ENCODE measurements at regions not wholly inside any gene's neighbourhood (a gene's known extent, or its start where the extent isn't known, plus 50 kb on each side); places are given as distances from the start of the nearest gene placed in this dataset.

DNA sequence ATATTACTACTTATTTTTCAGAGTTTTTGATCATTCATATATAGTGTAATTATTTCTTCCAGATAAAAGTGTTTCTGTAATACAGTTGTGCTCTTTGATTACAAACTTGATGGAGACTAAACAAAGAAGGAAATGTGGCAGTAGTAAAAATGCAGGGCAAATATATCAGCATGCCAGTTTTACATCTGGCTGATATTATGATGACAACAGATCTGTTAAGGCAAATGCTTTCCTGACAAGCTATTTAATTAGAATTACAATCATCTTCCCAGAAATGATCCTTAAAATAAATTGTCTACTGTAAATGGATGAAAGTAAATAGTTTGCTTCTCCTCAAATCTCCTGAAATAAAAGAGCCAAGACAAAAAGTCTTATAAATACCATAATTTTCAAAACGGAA, 1659.8 kb downstream of the BRINP3 start:
- TF ChIP-seq CEBPB (IDR thresholded peaks at IDR 0.05) (no peak), FOXM1 (IDR thresholded peaks at IDR 0.05; ENCODE audit: borderline replicate concordance, low read depth) (no peak), EP300 (IDR thresholded peaks at IDR 0.05; ENCODE audit: borderline replicate concordance) (no peak), EGR1 (IDR thresholded peaks at IDR 0.05) (no peak), ZBTB7A (IDR thresholded peaks at IDR 0.05; ENCODE audit: low read depth) (no peak), TAF1 (IDR thresholded peaks at IDR 0.05; ENCODE audit: low read depth) (no peak), TEAD4 (IDR thresholded peaks at IDR 0.05) (no peak), RAD21 (IDR thresholded peaks at IDR 0.05; ENCODE audit: low read depth) (no peak), CREB1 (IDR thresholded peaks at IDR 0.05; ENCODE audit: low read depth) (no peak)
- TF ChIP-seq, protein P1, sequence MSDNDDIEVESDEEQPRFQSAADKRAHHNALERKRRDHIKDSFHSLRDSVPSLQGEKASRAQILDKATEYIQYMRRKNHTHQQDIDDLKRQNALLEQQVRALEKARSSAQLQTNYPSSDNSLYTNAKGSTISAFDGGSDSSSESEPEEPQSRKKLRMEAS (IDR thresholded peaks at IDR 0.05) = no peak
- TF ChIP-seq, protein P2, sequence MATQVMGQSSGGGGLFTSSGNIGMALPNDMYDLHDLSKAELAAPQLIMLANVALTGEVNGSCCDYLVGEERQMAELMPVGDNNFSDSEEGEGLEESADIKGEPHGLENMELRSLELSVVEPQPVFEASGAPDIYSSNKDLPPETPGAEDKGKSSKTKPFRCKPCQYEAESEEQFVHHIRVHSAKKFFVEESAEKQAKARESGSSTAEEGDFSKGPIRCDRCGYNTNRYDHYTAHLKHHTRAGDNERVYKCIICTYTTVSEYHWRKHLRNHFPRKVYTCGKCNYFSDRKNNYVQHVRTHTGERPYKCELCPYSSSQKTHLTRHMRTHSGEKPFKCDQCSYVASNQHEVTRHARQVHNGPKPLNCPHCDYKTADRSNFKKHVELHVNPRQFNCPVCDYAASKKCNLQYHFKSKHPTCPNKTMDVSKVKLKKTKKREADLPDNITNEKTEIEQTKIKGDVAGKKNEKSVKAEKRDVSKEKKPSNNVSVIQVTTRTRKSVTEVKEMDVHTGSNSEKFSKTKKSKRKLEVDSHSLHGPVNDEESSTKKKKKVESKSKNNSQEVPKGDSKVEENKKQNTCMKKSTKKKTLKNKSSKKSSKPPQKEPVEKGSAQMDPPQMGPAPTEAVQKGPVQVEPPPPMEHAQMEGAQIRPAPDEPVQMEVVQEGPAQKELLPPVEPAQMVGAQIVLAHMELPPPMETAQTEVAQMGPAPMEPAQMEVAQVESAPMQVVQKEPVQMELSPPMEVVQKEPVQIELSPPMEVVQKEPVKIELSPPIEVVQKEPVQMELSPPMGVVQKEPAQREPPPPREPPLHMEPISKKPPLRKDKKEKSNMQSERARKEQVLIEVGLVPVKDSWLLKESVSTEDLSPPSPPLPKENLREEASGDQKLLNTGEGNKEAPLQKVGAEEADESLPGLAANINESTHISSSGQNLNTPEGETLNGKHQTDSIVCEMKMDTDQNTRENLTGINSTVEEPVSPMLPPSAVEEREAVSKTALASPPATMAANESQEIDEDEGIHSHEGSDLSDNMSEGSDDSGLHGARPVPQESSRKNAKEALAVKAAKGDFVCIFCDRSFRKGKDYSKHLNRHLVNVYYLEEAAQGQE (IDR thresholded peaks at IDR 0.05; ENCODE audit: low read depth) = no peak
